ENCODE measurements at regions not wholly inside any gene's neighbourhood (a gene's known extent, or its start where the extent isn't known, plus 50 kb on each side); places are given as distances from the start of the nearest gene placed in this dataset.

DNA sequence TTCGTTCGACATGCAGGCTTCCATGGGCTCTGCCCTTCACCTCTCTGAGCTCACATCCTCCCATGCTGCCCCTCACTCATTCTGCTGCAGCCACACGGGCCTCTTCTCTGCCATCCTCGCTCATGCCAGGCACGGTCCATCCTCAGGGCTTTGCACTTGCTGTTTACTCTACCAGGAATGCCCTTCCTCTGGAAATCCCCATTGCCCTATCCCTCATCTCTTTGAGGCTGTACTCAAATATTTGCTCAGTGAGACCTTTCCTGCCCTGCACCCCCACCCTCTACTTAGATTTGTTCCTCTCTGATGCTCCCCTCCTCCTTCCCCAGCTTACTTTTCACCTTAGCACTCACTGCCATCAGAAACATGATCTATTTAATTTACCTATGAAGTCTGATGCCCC lies 107.0 kb upstream of the ZNF716 start:
- ChIA-PET CTCF (no interaction called here), POLR2A (no interaction called here)
- no peak overlapping the region for H3K4me3 Mint-ChIP-seq
- Histone ChIP-seq H3K36me3 (ENCODE audit: control insufficient read depth in 2 of 2, extremely low read depth in 1 of 2, insufficient read depth in 1 of 2, low read length in 1 of 2) (no peaks in the 10 kb centered on the region), H3K9me3 (peaks cover 2% of the 10 kb centered on the region), H3K4me1 (ENCODE audit: control insufficient read depth in 1 of 2, extremely low read depth in 1 of 2, insufficient read depth in 2 of 2, low read length in 2 of 2) (no peaks in the 10 kb centered on the region), H3K27me3 (replicated peaks in 1 of 2; ENCODE audit: control insufficient read depth in 2 of 2, extremely low read depth in 1 of 2, insufficient read depth in 2 of 2, low read length in 1 of 2) (peaks cover 0 to 3% of the 10 kb centered on the region in 2 experiments), H3K4me3 (ENCODE audit: control insufficient read depth in 1 of 2, extremely low read depth in 1 of 2, low read length in 1 of 2) (no peak overlapping the region), H3K27ac (ENCODE audit: low read length) (no peak overlapping the region)
- DNase-seq (no peak), ATAC-seq (replicated peaks in 1 of 4) (no peak)
- H3K36me3 Mint-ChIP-seq, result no peaks in the 10 kb centered on the region
- H3K27ac Mint-ChIP-seq, result no peak overlapping the region
- H3K27me3 Mint-ChIP-seq, result no peaks in the 10 kb centered on the region
- 72% methylated on average over 5 of the region's 5 CpGs for WGBS (ENCODE audit: insufficient coverage)
- H3K4me1 Mint-ChIP-seq, result no peaks in the 10 kb centered on the region
- H3K9me3 Mint-ChIP-seq, result peaks cover 24 to 52% (median 33%) of the 10 kb centered on the region in 3 donors

DNA sequence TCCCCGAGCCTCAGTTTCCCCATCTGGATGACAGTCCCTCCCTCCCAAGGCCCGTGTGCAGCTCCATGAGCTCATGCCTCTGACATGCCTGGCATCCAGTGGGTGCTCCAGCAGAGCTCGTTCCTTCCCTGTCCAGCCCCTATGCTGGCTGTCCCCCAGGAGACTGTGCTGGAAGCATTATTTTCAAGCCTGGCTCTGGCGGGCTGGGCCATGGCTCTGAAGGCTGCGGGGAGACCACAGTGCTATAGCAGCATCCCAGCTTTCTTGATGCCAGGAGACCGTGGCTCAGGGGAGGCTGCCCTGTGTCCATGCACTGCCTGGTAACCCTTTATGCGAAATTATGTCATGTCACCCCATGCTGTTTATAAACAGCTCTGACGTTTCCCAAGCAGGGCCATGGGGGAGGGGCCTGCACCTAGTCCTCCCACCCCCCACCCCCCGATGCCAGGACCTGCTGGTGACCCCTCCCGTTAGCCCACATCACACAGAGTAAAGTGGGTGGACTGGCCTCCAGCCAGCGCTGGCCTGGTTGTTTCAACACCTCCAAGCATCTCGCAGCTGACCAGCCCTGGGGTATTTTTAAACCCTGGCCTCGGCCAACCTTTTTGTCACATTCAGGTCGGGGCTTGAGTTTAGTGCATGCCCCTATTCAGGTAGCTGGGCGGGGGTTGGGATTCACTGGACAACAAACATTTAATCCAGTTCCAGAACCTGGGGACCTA lies 105.9 kb upstream of the ZNF716 start:
- no peak overlapping the region for H3K4me3 ChIP-seq (ENCODE audit: control insufficient read depth in 1 of 2, extremely low read depth in 1 of 2, low read length in 1 of 2)
- H3K36me3 Mint-ChIP-seq, result no peaks in the 10 kb centered on the region
- H3K27me3 Mint-ChIP-seq, result no peaks in the 10 kb centered on the region
- H3K36me3 ChIP-seq (ENCODE audit: control insufficient read depth in 2 of 2, extremely low read depth in 1 of 2, insufficient read depth in 1 of 2, low read length in 1 of 2), result no peaks in the 10 kb centered on the region
- no peaks in the 10 kb centered on the region for H3K4me1 ChIP-seq (ENCODE audit: control insufficient read depth in 1 of 2, extremely low read depth in 1 of 2, insufficient read depth in 2 of 2, low read length in 2 of 2)
- no peak overlapping the region for H3K27ac ChIP-seq (ENCODE audit: low read length)
- H3K4me3 Mint-ChIP-seq, result no peak overlapping the region
- H3K9me3 Mint-ChIP-seq, result peaks cover 21 to 42% (median 30%) of the 10 kb centered on the region in 3 donors
- WGBS (ENCODE audit: insufficient coverage), result 67% methylated on average over 9 of the region's 15 CpGs
- peaks cover 0 to 3% of the 10 kb centered on the region in 2 experiments for H3K27me3 ChIP-seq (replicated peaks in 1 of 2; ENCODE audit: control insufficient read depth in 2 of 2, extremely low read depth in 1 of 2, insufficient read depth in 2 of 2, low read length in 1 of 2)
- ChIA-PET CTCF (interaction anchor here in 1 of 2 donors (0.6 kb wide), 1 partner anchor 33 kb away, joined by 4 read pairs; no protein-coding TSS in a partner anchor), POLR2A (no interaction called here)
- ATAC-seq (replicated peaks in 1 of 4) (no peak), DNase-seq (no peak)
- H3K4me1 Mint-ChIP-seq, result no peaks in the 10 kb centered on the region
- H3K27ac Mint-ChIP-seq, result no peak overlapping the region
- H3K9me3 ChIP-seq, result peaks cover 2% of the 10 kb centered on the region

DNA sequence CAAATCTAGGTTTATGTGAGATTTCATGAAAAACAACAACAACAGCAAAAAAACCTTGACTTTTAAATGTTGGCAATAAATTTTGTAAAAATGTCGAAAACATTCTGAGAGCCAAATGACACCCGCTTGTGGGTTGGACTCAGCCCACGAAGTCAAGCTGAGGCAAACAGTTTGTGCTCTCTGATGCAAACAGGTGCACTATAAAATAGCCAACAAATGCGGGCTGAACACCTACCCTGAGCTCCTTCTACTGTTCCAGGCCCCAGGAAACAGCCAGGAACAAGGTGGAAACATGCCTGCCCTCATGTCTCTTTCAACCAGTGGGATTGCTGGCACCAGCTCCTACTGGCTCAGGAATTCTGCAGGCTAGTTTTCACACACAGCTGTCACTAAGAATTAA lies 105.0 kb upstream of the ZNF716 start:
- ATAC-seq (replicated peaks in 1 of 4) (no peak), DNase-seq (no peak)
- WGBS (ENCODE audit: insufficient coverage), result 75% methylated on average over 1 of the region's 4 CpGs
- CTCF ChIA-PET, result no interaction called here
- Histone ChIP-seq H3K36me3 (ENCODE audit: control insufficient read depth in 2 of 2, extremely low read depth in 1 of 2, insufficient read depth in 1 of 2, low read length in 1 of 2) (no peaks in the 10 kb centered on the region), H3K4me1 (ENCODE audit: control insufficient read depth in 1 of 2, extremely low read depth in 1 of 2, insufficient read depth in 2 of 2, low read length in 2 of 2) (no peaks in the 10 kb centered on the region), H3K4me3 (ENCODE audit: control insufficient read depth in 1 of 2, extremely low read depth in 1 of 2, low read length in 1 of 2) (no peak overlapping the region), H3K9me3 (peaks cover 2% of the 10 kb centered on the region), H3K27ac (ENCODE audit: low read length) (no peak overlapping the region), H3K27me3 (replicated peaks in 1 of 2; ENCODE audit: control insufficient read depth in 2 of 2, extremely low read depth in 1 of 2, insufficient read depth in 2 of 2, low read length in 1 of 2) (peaks cover 0 to 3% of the 10 kb centered on the region in 2 experiments)
- H3K27me3 Mint-ChIP-seq, result no peaks in the 10 kb centered on the region
- H3K4me3 Mint-ChIP-seq, result no peak overlapping the region
- no peaks in the 10 kb centered on the region for H3K36me3 Mint-ChIP-seq
- H3K27ac Mint-ChIP-seq, result no peak overlapping the region
- POLR2A ChIA-PET, result no interaction called here
- no peaks in the 10 kb centered on the region for H3K4me1 Mint-ChIP-seq
- peaks cover 24 to 47% (median 32%) of the 10 kb centered on the region in 3 donors for H3K9me3 Mint-ChIP-seq

DNA sequence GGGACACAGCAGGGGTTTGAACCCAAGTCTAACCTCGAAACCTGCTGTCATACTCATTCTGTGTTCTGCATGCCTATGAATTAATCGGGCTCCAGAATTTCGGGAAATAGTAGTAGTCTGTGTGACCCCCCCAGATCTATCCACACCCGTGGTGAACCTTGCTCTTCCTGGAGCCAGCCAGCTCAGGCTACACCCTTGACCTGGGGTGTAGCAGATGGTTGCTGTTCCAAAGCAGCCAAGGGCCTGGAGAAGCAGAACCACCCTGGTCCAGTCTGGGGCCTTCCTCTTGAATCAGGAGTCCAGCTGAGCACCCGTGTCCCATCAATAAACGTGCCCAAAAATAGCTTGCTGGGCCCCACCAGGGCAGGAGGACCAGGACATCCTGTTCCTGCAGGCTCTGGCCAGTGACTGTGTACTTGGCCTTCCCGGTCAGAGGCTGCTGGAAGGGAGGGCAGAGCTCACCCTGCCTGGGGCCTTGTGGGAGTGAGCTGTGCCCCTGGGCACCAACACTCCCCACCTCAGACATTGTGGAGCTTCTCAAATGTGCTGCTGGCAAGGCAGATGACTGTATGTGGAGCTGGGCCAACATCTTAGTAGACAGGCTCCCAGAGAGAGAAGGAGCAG lies 101.2 kb upstream of the ZNF716 start:
- no peak for DNase-seq

DNA sequence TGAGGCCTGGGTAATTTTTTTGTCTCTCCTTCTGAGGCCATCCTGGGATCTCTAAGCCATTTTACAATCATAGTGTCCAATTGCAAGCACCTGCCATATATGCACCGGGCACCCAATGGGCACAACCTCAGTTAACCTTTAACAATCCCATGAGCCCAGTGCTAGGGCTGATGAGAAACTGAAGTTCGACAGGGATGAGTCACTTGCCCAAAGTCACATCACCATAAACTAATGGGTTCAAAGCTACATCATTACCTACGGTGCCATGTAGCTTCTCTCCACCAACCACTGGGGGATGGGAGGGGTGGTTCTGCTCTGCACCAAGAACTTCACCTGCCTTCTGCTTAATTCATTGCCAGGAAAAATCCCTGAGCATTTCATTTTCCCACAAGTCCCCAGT lies 95.8 kb upstream of the ZNF716 start:
- H3K4me3 ChIP-seq (ENCODE audit: control insufficient read depth in 1 of 2, extremely low read depth in 1 of 2, low read length in 1 of 2), result no peak overlapping the region
- no peaks in the 10 kb centered on the region for H3K4me1 ChIP-seq (ENCODE audit: control insufficient read depth in 1 of 2, extremely low read depth in 1 of 2, insufficient read depth in 2 of 2, low read length in 2 of 2)
- no peaks in the 10 kb centered on the region for H3K9me3 ChIP-seq
- H3K36me3 ChIP-seq (ENCODE audit: control insufficient read depth in 2 of 2, extremely low read depth in 1 of 2, insufficient read depth in 1 of 2, low read length in 1 of 2), result no peaks in the 10 kb centered on the region
- CTCF ChIA-PET, result no interaction called here
- WGBS (ENCODE audit: insufficient coverage), result 88% methylated on average over 1 of the region's 3 CpGs
- ATAC-seq (replicated peaks in 1 of 4) (no peak), DNase-seq (no peak)
- H3K36me3 Mint-ChIP-seq, result no peaks in the 10 kb centered on the region
- POLR2A ChIA-PET, result no interaction called here
- H3K9me3 Mint-ChIP-seq, result peaks cover 21 to 37% (median 22%) of the 10 kb centered on the region in 3 donors
- H3K27me3 ChIP-seq (replicated peaks in 1 of 2; ENCODE audit: control insufficient read depth in 2 of 2, extremely low read depth in 1 of 2, insufficient read depth in 2 of 2, low read length in 1 of 2), result no peaks in the 10 kb centered on the region
- no peaks in the 10 kb centered on the region for H3K4me1 Mint-ChIP-seq
- H3K27ac ChIP-seq (ENCODE audit: low read length), result no peak overlapping the region
- H3K4me3 Mint-ChIP-seq, result no peak overlapping the region
- no peak overlapping the region for H3K27ac Mint-ChIP-seq
- H3K27me3 Mint-ChIP-seq, result no peaks in the 10 kb centered on the region

More for the DNA sequence above, 101.2 kb upstream of the ZNF716 start:
- ChIA-PET POLR2A (no interaction called here), CTCF (interaction anchor here in 1 of 2 donors (0.7 kb wide), 1 partner anchor 14 kb away, joined by 3 read pairs; no protein-coding TSS in a partner anchor)
- Mint-ChIP-seq H3K27me3 (no peaks in the 10 kb centered on the region), H3K4me3 (no peak overlapping the region), H3K4me1 (no peaks in the 10 kb centered on the region), H3K9me3 (peaks cover 15 to 37% (median 25%) of the 10 kb centered on the region in 3 donors), H3K36me3 (no peaks in the 10 kb centered on the region), H3K27ac (no peak overlapping the region)
- H3K9me3 ChIP-seq, result peaks cover 2% of the 10 kb centered on the region
- no peaks in the 10 kb centered on the region for H3K36me3 ChIP-seq (ENCODE audit: control insufficient read depth in 2 of 2, extremely low read depth in 1 of 2, insufficient read depth in 1 of 2, low read length in 1 of 2)
- H3K27me3 ChIP-seq (replicated peaks in 1 of 2; ENCODE audit: control insufficient read depth in 2 of 2, extremely low read depth in 1 of 2, insufficient read depth in 2 of 2, low read length in 1 of 2), result peaks cover 0 to 2% of the 10 kb centered on the region in 2 experiments
- 52% methylated on average over 2 of the region's 7 CpGs for WGBS (ENCODE audit: insufficient coverage)
- no peaks in the 10 kb centered on the region for H3K4me1 ChIP-seq (ENCODE audit: control insufficient read depth in 1 of 2, extremely low read depth in 1 of 2, insufficient read depth in 2 of 2, low read length in 2 of 2)
- H3K4me3 ChIP-seq (ENCODE audit: control insufficient read depth in 1 of 2, extremely low read depth in 1 of 2, low read length in 1 of 2), result no peak overlapping the region
- H3K27ac ChIP-seq (ENCODE audit: low read length), result no peak overlapping the region
- no peak for ATAC-seq (replicated peaks in 1 of 4)

DNA sequence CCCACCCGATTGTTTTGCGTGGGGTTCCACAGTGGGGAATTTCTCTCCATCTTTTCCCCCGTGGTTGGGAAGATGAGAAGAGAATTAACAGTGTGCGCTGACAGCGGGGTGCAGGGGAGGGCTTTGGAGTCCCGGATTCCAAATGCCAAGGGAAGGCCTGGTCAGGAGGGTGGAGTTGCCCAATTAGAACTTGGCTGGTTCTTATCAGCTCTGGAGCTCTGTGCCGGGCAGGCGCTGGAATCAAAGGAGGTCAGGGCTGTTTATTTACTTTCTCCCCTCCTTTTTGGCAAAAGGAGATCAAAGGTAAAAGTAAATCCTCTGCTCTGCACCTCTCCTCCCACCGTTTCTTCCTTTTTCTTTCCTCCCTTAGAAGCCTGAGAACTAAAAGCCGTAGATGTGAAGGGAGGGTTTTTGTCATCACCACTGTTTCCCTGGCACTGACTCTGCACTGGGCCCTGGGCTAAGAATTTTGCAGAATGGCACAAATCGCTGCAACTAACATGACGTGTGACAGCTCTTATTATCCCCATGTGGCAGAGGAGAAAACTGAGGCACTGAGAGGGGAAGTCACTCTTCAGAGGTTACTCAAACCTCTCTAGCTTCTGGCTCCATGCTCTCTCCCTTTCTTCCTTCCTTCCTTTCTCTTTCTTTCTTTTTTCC lies 95.2 kb upstream of the ZNF716 start:
- no peak for DNase-seq
- H3K4me3 Mint-ChIP-seq, result no peak overlapping the region
- H3K27ac ChIP-seq (ENCODE audit: low read length), result no peak overlapping the region
- ChIA-PET POLR2A (no interaction called here), CTCF (no interaction called here)
- H3K27me3 ChIP-seq (replicated peaks in 1 of 2; ENCODE audit: control insufficient read depth in 2 of 2, extremely low read depth in 1 of 2, insufficient read depth in 2 of 2, low read length in 1 of 2), result no peaks in the 10 kb centered on the region
- H3K4me1 ChIP-seq (ENCODE audit: control insufficient read depth in 1 of 2, extremely low read depth in 1 of 2, insufficient read depth in 2 of 2, low read length in 2 of 2), result no peaks in the 10 kb centered on the region
- H3K9me3 Mint-ChIP-seq, result peaks cover 22 to 37% (median 24%) of the 10 kb centered on the region in 3 donors
- no peaks in the 10 kb centered on the region for H3K9me3 ChIP-seq
- no peaks in the 10 kb centered on the region for H3K36me3 Mint-ChIP-seq
- H3K27me3 Mint-ChIP-seq, result no peaks in the 10 kb centered on the region
- H3K4me1 Mint-ChIP-seq, result no peaks in the 10 kb centered on the region
- no peak overlapping the region for H3K27ac Mint-ChIP-seq
- 89% methylated on average over 5 of the region's 12 CpGs for WGBS (ENCODE audit: insufficient coverage)
- ATAC-seq (replicated peaks in 1 of 4), result no peak
- H3K36me3 ChIP-seq (ENCODE audit: control insufficient read depth in 2 of 2, extremely low read depth in 1 of 2, insufficient read depth in 1 of 2, low read length in 1 of 2), result no peaks in the 10 kb centered on the region
- H3K4me3 ChIP-seq (ENCODE audit: control insufficient read depth in 1 of 2, extremely low read depth in 1 of 2, low read length in 1 of 2), result no peak overlapping the region

All from T-cell (primary cell).